ENCODE measurements at regions not wholly inside any gene's neighbourhood (a gene's known extent, or its start where the extent isn't known, plus 50 kb on each side); places are given as distances from the start of the nearest gene placed in this dataset.

DNA sequence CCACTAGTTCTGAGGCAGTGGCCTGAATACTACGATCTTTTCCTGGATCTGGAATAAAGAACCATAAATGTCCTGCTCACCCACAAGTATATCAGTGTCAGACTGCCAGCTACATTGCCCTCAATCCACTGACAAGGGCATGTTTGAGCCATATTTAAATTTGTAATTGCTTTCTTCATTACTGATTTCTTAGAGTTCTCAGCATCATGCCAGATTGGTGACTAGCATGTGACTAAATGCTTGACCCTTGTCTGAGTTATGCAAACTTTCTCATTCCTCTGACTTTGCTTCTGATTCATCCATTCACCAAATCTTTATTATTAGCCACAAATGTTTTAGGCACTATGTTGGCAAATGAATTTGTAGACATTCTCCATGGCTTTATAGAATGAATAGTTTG, 143.6 kb upstream of the SLC16A7 start:
- BruUV-seq (replicated peaks), result no TSS peak
- CTCF ChIA-PET, result no interaction called here
- POLR2A ChIA-PET, result no interaction called here
- in situ Hi-C loops (cut with HindIII; ENCODE audit: low pct_unique_long_range_greater_than_20kb, low sequenced_read_pairs) (no loop called here), intact Hi-C loops (cut with micrococcal nuclease; ENCODE audit: unreplicated experiment) (no loop called here)
- TF ChIP-seq, protein P1, sequence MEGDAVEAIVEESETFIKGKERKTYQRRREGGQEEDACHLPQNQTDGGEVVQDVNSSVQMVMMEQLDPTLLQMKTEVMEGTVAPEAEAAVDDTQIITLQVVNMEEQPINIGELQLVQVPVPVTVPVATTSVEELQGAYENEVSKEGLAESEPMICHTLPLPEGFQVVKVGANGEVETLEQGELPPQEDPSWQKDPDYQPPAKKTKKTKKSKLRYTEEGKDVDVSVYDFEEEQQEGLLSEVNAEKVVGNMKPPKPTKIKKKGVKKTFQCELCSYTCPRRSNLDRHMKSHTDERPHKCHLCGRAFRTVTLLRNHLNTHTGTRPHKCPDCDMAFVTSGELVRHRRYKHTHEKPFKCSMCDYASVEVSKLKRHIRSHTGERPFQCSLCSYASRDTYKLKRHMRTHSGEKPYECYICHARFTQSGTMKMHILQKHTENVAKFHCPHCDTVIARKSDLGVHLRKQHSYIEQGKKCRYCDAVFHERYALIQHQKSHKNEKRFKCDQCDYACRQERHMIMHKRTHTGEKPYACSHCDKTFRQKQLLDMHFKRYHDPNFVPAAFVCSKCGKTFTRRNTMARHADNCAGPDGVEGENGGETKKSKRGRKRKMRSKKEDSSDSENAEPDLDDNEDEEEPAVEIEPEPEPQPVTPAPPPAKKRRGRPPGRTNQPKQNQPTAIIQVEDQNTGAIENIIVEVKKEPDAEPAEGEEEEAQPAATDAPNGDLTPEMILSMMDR (IDR thresholded peaks at IDR 0.05), result no peak
- TF ChIP-seq SIN3A (IDR thresholded peaks at IDR 0.05; ENCODE audit: borderline replicate concordance, insufficient read depth, low read depth, low read length), result no peak
- TF ChIP-seq, protein P2, sequence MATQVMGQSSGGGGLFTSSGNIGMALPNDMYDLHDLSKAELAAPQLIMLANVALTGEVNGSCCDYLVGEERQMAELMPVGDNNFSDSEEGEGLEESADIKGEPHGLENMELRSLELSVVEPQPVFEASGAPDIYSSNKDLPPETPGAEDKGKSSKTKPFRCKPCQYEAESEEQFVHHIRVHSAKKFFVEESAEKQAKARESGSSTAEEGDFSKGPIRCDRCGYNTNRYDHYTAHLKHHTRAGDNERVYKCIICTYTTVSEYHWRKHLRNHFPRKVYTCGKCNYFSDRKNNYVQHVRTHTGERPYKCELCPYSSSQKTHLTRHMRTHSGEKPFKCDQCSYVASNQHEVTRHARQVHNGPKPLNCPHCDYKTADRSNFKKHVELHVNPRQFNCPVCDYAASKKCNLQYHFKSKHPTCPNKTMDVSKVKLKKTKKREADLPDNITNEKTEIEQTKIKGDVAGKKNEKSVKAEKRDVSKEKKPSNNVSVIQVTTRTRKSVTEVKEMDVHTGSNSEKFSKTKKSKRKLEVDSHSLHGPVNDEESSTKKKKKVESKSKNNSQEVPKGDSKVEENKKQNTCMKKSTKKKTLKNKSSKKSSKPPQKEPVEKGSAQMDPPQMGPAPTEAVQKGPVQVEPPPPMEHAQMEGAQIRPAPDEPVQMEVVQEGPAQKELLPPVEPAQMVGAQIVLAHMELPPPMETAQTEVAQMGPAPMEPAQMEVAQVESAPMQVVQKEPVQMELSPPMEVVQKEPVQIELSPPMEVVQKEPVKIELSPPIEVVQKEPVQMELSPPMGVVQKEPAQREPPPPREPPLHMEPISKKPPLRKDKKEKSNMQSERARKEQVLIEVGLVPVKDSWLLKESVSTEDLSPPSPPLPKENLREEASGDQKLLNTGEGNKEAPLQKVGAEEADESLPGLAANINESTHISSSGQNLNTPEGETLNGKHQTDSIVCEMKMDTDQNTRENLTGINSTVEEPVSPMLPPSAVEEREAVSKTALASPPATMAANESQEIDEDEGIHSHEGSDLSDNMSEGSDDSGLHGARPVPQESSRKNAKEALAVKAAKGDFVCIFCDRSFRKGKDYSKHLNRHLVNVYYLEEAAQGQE (IDR thresholded peaks at IDR 0.05; ENCODE audit: insufficient read depth in 1 of 2, low read depth in 2 of 2, low read length in 1 of 2), result no peak
- TF ChIP-seq TCF7L2 (IDR thresholded peaks at IDR 0.05; ENCODE audit: low read depth, low read length), result no peak
- no peak for TF ChIP-seq POLR2AphosphoS5 (IDR thresholded peaks at IDR 0.05; ENCODE audit: low read depth, low read length)
- no peaks in the 10 kb centered on the region for H3K9me3 ChIP-seq (ENCODE audit: control insufficient read depth, insufficient read depth, low read depth, low read length)
- H3K36me3 ChIP-seq (ENCODE audit: control insufficient read depth, insufficient read depth, low read length), result no peaks in the 10 kb centered on the region
- no peak for DNase-seq (ENCODE audit: low read depth, low spot score)
- H3K4me1 ChIP-seq (ENCODE audit: control insufficient read depth, insufficient read depth, low read length), result no peaks in the 10 kb centered on the region
- H3K4me3 ChIP-seq (ENCODE audit: low read depth in 2 of 2, low read length in 2 of 2), result no peak overlapping the region
- no peak for ATAC-seq
- H3K27me3 ChIP-seq (ENCODE audit: control insufficient read depth, insufficient read depth, low read length), result no peaks in the 10 kb centered on the region
- H3K27ac ChIP-seq (ENCODE audit: low read length), result no peak overlapping the region

DNA sequence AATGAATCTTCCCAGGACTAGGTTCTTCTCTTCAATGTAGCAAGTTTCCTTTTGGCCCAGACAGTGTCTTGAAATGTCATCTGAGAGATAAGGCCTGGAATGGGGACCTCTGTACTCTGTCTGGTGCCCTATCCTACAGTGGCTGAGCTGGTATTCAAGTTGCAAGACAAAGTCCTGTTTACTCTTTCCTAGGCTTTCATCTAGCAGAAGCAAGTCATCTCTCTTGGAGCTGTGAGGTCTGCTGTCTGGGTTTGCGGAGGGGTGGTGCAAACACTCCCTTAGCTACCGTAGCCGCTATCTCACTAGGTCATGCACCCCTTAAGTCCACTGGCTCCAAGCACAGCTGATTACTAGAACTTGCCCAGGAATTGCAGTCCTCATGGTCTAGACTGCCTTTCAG, 149.7 kb upstream of the SLC16A7 start:
- Histone ChIP-seq H3K36me3 (ENCODE audit: control insufficient read depth, insufficient read depth, low read length) (no peaks in the 10 kb centered on the region), H3K9me3 (ENCODE audit: control insufficient read depth, insufficient read depth, low read depth, low read length) (no peaks in the 10 kb centered on the region), H3K27me3 (ENCODE audit: control insufficient read depth, insufficient read depth, low read length) (no peaks in the 10 kb centered on the region), H3K27ac (ENCODE audit: low read length) (no peak overlapping the region), H3K4me1 (ENCODE audit: control insufficient read depth, insufficient read depth, low read length) (no peaks in the 10 kb centered on the region), H3K4me3 (ENCODE audit: low read depth in 2 of 2, low read length in 2 of 2) (no peak overlapping the region)
- BruUV-seq (replicated peaks), result no TSS peak
- in situ Hi-C loops (cut with HindIII; ENCODE audit: low pct_unique_long_range_greater_than_20kb, low sequenced_read_pairs) (no loop called here), intact Hi-C loops (cut with micrococcal nuclease; ENCODE audit: unreplicated experiment) (no loop called here)
- CTCF ChIA-PET, result no interaction called here
- ATAC-seq, result no peak
- no peak for DNase-seq (ENCODE audit: low read depth, low spot score)
- no peak for TF ChIP-seq SIN3A (IDR thresholded peaks at IDR 0.05; ENCODE audit: borderline replicate concordance, insufficient read depth, low read depth, low read length)
- TF ChIP-seq TCF7L2 (IDR thresholded peaks at IDR 0.05; ENCODE audit: low read depth, low read length), result no peak
- TF ChIP-seq, protein P2 (IDR thresholded peaks at IDR 0.05; ENCODE audit: insufficient read depth in 1 of 2, low read depth in 2 of 2, low read length in 1 of 2), result no peak
- TF ChIP-seq, protein P1 (IDR thresholded peaks at IDR 0.05), result no peak
- no peak for TF ChIP-seq POLR2AphosphoS5 (IDR thresholded peaks at IDR 0.05; ENCODE audit: low read depth, low read length)
- POLR2A ChIA-PET, result no interaction called here
